Left lung (tissue), 4 donors: ENCODE measurements at regions not wholly inside any gene's neighbourhood (a gene's known extent, or its start where the extent isn't known, plus 50 kb on each side); places are given as distances from the start of the nearest gene placed in this dataset.

Experiments
- ATAC-seq: fragments of 200-7000 bp; cut with Tn5 transposase; one replicate; pipeline ENCODE4 v1.9.1; 2020; ENCODE audit warnings: moderate library complexity
- DNase-seq, 4 donors: peaks; one replicate each; pipeline ENCODE4 v3.0.0-alpha.2; 2013 to 2020
- H3K27ac ChIP-seq, 2 donors: fragments of 200-600 bp; sonication (generic) in 1 of 2; one replicate each; pipeline versions ENCODE4 v1.5.0 to v1.8.0; 2020 to 2021
- H3K27me3 ChIP-seq, 2 donors: fragments of 200-600 bp; sonication (generic) in 1 of 2; one replicate each; pipeline versions ENCODE4 v1.5.0 to v1.8.0; 2020 to 2021
- H3K36me3 ChIP-seq, 2 donors: fragments of 200-600 bp; sonication (generic) in 1 of 2; one replicate each; pipeline versions ENCODE4 v1.5.0 to v1.8.0; 2020 to 2021
- H3K4me1 ChIP-seq, 2 donors: fragments of 200-600 bp; one replicate each; pipeline ENCODE4 v1.8.0; 2021
- H3K4me3 ChIP-seq, 2 donors: fragments of 200-600 bp; sonication (generic) in 1 of 2; one replicate each; pipeline versions ENCODE4 v1.5.0 to v1.8.0; 2020 to 2021; ENCODE audit warnings: mild to moderate bottlenecking in 1 of 2
- H3K9me3 ChIP-seq, 2 donors: fragments of 200-600 bp; sonication (generic) in 1 of 2; one replicate each; pipeline versions ENCODE4 v1.5.0 to v1.8.0; 2020 to 2021
- intact Hi-C, 2 donors: fragments of 100-400 bp; cut with DNase I; formaldehyde crosslinking; loops; one replicate each; pipeline versions ENCODE4 v1.11.2 to v1.14.2; 2022
- TF ChIP-seq, protein P1 (sequence below), 2 donors: fragments of 200-600 bp; sonication (generic) in 1 of 2; IDR thresholded peaks; one replicate each; pipeline versions ENCODE4 v1.5.0 to v1.8.0; 2021; ENCODE audit warnings: antibody characterized with exemption in 2 of 2
- donor health status: DM: no; HTN: yes; CAD: no.
- donor health status: DM: no; HTN: no; CAD: no.

DNA sequence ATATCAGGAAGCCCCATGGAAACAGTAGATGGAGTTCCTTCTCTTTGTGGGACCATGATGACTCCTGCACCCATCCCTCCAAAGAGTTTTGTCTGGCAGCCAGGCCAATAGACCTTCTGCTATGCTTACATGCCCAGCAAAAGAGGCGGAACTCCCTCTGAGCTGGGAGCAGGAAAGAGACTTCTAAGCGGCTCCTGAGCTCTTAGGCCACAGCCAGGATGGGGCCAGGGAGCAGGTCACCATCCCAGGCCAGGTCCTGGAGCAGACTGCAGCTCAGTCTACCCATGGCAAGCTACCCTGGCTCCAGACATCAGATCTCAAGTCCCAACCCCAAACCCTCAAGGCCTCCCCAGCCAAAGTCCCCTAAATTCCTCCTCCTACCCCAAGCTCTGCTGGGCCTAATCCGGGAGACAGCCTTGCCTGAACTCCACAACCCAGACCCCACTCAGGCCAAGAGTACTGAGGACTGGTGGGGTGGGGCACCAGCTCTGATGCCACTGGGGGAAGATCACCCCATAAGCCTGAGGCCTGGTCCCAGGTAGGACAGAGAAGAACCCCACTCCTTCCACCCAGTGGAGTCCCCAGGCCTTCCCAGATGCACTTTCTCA is 387.9 kb downstream of the MATN1 start:
- intact Hi-C loops, result no loop called here
- no peaks in the 10 kb centered on the region for H3K9me3 ChIP-seq
- H3K27ac ChIP-seq, result no peak overlapping the region
- no peaks in the 10 kb centered on the region for H3K36me3 ChIP-seq
- H3K4me3 ChIP-seq, result no peak overlapping the region
- no peak for ATAC-seq
- no peaks in the 10 kb centered on the region for H3K4me1 ChIP-seq
- no peak for DNase-seq
- peaks cover 0 to 8% of the 10 kb centered on the region in 2 donors for H3K27me3 ChIP-seq
- TF ChIP-seq, protein P1, sequence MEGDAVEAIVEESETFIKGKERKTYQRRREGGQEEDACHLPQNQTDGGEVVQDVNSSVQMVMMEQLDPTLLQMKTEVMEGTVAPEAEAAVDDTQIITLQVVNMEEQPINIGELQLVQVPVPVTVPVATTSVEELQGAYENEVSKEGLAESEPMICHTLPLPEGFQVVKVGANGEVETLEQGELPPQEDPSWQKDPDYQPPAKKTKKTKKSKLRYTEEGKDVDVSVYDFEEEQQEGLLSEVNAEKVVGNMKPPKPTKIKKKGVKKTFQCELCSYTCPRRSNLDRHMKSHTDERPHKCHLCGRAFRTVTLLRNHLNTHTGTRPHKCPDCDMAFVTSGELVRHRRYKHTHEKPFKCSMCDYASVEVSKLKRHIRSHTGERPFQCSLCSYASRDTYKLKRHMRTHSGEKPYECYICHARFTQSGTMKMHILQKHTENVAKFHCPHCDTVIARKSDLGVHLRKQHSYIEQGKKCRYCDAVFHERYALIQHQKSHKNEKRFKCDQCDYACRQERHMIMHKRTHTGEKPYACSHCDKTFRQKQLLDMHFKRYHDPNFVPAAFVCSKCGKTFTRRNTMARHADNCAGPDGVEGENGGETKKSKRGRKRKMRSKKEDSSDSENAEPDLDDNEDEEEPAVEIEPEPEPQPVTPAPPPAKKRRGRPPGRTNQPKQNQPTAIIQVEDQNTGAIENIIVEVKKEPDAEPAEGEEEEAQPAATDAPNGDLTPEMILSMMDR (IDR thresholded peaks at IDR 0.05), result no peak

DNA sequence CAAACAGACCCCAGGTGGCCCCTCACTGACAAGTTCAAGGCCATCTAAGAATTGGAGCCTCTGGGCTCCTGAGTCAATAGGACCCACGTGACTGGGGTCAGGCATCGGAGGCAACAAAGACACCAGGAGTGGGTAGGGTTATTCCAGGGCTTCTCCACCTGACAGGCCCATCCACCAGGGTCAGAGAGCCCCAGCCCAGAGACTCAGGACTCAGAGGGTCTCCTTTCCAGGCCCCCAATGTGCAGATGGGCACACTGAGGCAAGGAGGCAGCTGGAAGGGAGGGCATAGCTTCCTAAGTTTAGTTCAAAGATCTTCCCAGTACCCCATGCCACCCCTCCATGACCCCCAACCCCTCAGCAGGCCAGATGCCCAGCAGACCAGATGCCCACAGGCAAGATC is 388.6 kb downstream of the MATN1 start:
- no peak for DNase-seq
- intact Hi-C loops, result no loop called here
- no peak for ATAC-seq
- Histone ChIP-seq H3K27me3 (peaks cover 0 to under 1% of the 10 kb centered on the region in 2 donors), H3K27ac (no peak overlapping the region), H3K36me3 (no peaks in the 10 kb centered on the region), H3K4me3 (no peak overlapping the region), H3K4me1 (no peaks in the 10 kb centered on the region), H3K9me3 (no peaks in the 10 kb centered on the region)
- TF ChIP-seq, protein P1 (IDR thresholded peaks at IDR 0.05), result no peak

DNA sequence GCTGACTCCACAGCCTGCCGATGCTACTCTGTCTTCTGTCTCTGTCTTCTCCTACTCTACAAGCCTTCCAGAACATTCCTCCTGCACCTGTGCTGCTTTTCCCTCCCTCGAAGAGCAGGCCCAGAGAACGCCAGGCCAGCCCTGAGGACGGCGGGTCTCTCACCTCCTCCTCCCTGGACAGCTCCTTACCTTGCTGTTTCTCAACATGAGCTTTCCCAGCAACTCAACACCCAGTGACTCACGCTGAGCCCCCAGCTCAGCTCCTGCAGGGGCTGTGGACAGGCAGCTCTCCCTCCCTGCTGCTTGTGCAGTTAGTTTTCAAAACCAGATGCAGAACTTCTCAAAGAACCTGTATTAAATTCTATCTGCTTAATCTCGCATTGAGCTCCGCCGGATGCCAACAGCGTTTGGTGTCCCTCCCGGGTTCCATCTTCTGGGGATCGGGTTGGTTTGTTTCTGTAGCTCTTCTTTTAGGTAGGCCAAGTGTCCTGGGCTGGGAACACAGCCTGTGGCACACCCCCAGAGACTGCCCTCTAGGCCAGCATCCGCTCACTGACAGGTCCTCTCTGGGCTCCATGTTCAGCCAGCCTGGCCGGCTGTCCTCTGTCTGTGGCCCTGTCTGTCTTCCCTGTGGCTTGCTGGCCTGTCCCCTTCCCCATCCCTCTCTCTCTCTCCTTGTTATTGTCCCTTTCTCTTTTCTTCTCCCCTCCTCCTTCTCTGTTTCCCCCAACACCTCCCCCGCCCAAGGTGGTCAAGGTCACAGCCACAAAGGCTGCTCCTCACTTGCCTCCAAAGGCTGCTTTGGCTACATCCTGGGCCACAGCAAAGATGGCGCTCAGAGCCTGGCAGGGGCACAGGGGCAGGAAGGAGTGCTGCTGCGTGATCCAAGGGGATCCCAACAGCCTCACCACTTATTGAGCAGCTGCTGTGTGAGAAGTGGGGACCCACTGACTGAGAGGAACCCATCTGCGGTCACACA is 391.0 kb downstream of the MATN1 start:
- H3K27me3 ChIP-seq, result no peaks in the 10 kb centered on the region
- TF ChIP-seq, protein P1 (IDR thresholded peaks at IDR 0.05), result no peak
- intact Hi-C loops, result no loop called here
- DNase-seq (peak in 1 of 4 donors; percentile 40), ATAC-seq (no peak)
- no peaks in the 10 kb centered on the region for H3K36me3 ChIP-seq
- H3K27ac ChIP-seq, result no peak overlapping the region
- H3K9me3 ChIP-seq, result no peaks in the 10 kb centered on the region
- no peak overlapping the region for H3K4me3 ChIP-seq
- H3K4me1 ChIP-seq, result no peaks in the 10 kb centered on the region

DNA sequence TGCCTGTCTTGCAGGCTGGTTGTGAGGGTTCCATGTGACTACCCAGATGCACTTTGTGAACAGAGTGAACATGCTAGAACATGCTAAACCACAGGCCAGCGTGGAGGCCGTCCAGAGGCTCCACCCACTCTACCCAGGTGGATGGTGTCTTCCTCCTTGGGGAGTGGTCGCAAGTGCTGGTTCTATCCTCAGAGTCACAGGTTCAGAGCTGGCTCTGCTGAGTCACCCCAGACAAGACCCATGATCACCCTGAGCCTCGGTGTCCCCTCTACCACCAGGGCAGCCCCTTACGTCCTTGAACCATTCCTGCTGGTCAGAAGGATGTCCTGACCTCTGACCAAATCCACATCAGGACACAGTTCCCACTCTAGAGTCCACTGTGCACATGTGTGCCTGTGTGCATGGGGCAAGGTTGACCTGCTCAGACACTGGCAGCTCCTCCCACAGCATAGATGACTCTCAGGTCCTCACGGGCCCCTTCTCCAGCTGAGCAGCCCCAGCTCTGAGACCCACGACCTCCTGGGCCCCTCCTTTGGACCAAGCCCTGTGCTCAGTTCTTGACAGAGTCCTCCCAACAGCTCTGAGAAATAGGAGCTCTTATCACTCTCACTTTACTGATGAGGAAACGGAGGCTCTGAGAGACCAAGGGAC is 391.8 kb downstream of the MATN1 start:
- ATAC-seq (no peak), DNase-seq (peak in 1 of 4 donors; percentile 39)
- H3K27me3 ChIP-seq, result no peaks in the 10 kb centered on the region
- no peaks in the 10 kb centered on the region for H3K4me1 ChIP-seq
- intact Hi-C loops, result no loop called here
- TF ChIP-seq, protein P1 (IDR thresholded peaks at IDR 0.05), result no peak
- H3K36me3 ChIP-seq, result no peaks in the 10 kb centered on the region
- H3K27ac ChIP-seq, result no peak overlapping the region
- H3K9me3 ChIP-seq, result no peaks in the 10 kb centered on the region
- no peak overlapping the region for H3K4me3 ChIP-seq

DNA sequence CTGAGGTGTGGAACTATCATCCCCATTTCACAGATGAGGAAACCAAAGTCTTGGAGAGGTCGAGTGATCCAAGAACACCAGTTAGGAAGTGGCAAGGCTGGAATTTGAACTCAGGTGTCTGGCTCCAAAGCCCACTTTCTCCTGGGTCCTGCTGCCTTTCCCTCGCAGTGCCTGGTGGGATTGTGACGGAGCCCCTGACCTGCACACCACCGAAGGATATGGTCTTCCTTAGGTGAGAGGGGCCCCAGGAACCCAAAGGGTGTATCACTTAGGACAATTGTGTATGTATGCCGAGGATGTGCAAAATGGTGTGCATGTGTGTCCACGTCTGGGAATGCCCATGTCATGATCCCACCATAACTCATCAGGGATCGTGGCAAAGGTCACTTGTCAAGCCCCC is 392.7 kb downstream of the MATN1 start:
- Histone ChIP-seq H3K4me1 (no peaks in the 10 kb centered on the region), H3K27ac (no peak overlapping the region), H3K4me3 (no peak overlapping the region), H3K9me3 (no peaks in the 10 kb centered on the region), H3K36me3 (no peaks in the 10 kb centered on the region), H3K27me3 (peaks cover 0 to under 1% of the 10 kb centered on the region in 2 donors)
- ATAC-seq (no peak), DNase-seq (peak in 1 of 4 donors; percentile 13)
- TF ChIP-seq, protein P1 (IDR thresholded peaks at IDR 0.05), result no peak
- intact Hi-C loops, result no loop called here
